ENCODE measurements at regions not wholly inside any gene's neighbourhood (a gene's known extent, or its start where the extent isn't known, plus 50 kb on each side); places are given as distances from the start of the nearest gene placed in this dataset.

DNA sequence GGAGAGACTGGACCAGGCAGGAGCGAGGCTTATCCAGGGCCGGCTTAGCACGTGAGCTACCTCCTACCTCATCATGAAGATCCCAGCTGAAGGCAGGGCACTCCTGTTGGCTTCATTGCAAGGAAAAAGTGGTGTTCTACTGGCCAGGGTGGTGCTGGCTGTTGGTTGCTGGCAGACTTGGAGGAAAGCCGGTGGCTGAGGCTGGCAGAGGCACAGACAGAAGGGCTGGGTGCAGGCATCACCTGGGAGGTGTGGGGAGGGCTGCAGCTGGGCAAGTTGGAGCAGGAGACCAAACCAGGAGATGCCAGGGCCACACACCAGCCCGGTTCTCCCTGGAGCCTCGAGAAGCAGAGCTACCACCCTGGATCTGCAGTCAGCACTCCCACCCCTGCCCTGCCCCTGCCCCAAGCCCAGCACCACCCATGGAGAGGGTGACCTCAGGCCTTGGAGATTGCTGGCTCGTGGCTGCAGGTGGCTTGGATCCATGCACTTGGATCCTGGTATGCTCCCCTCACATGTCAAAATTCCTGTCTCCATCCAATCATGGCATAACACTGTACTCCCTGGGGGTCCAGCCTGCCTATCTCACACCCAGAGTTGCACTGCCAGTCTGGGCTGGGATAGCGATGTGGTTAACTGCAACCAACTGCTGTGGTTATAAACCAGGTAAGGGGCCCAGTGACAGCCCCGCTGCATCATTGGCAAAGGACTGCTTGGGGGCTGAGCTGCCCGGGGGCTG is 49.7 kb downstream of the GLI2 start:
- DNase-seq (ENCODE audit: low spot score) = no peak

DNA sequence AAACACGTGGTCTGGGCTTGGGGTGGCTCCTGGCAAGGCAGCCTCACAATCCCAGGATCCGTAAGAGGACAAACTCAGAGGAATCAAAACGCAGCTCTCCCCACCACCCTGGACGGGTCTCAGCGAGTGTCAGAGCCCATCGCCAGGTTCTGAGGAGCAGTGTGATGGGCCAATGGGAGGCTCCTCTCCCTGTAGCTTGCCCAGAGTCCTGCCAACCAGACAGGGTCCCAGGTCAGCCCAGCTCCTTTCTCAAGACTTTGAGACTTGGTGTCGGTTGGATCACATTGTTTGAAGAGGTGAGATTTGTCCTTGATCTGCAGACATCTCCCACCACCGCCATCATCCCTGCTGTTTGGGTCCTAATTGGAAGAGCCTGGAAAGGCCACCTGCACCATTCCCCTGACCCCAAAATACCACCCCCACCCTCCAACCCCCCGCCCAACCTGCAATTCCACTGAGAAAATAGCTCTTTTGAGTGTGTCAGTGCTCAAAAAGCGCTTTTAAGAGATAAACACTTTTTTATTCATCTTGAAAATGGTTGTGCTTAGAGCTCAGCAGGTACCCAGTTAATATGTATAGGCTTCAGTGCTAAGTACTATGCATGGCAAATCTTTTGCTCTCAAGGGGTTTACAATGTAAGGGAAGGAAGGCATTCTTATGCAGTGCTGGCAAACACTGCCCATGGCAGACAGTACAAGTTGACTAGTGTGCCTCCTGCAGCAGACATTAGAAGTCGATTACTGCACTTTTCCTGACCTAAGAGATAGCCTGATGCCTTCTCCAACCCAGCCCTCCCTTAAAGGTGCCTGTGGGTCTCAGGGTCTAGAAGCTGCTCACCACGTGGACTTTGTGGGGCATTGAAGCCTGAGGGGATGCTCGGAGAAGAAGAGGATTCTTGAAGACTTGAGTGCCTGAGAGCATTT is 50.6 kb downstream of the GLI2 start:
- peak; percentile 79 for DNase-seq (ENCODE audit: low spot score)

DNA sequence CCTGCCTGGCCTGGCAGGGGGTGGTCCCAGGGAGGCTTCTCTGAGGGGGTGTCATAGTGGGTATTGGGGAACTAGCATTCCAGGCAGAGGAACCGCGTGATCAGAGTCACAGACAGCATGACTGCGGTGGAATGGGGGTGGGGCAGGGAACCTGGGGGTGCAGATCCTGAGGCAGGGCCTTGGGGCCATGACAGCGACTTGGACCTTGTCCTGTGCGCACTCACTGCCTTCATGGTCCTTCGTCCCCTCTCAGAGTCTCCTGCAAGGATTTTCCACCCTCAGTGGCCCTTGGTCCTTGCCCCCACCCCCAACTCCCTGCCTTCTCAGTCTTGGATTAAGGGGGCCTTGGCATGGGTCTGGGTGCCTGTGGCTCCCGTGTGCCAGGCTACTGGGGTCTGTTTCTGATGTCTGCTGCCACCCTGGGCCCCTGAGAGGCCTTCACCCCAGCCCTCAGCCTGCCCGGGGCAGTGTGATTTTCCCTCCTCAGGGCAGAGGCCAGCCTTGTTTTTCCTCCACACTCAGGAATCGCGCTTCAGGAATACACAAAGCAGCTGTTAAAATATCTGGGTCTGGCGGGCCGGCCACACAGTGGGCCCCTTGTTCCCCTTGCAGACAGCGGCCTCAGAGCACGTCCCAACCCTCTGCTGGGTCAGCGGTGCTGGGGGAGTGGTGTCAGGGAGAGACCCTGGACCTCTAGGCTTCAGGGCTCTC is 51.6 kb downstream of the GLI2 start:
- no peak for DNase-seq (ENCODE audit: low spot score)

DNA sequence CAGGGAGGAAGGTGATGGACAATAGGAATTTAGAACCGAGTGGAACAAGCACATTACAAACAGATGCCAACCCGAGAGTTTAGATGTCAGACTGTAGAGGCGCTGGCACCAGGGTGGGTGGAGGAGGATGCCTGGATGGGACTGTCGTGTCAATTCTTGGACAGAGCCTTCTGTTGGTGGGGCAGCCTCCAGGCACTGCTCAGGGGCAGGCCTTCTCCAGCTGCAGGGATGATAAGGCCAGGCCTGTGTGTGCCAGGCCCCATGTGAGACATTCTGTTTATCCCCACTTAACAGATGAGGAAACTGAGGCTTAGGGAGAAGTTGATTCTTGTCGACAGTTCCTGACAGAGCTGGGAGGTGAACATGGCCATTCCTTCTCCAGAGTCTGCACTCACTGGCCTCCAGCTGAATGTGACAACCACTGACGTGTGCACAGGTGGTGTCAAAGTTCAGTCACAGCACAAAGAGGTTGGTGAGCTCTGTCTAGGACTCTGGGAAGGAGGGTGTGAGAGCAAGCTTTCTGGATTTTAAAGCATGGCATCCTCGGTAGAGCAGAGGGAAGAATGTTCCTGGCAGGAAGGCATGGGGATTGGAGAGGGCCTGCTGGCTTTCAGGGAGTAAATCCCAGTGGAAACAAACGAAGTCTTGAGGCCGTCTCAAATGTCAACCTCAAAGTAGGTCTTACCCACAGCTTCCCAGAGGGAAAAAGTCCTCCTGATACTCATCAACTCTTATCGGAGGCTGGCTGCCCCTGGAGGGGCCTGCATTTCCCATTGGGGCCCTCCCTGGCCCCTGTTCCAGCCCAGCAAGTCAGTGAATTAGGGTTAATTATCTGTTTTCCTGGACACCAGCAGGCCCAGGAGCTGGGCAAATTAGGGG is 52.4 kb downstream of the GLI2 start:
- DNase-seq (ENCODE audit: low spot score) = no peak

DNA sequence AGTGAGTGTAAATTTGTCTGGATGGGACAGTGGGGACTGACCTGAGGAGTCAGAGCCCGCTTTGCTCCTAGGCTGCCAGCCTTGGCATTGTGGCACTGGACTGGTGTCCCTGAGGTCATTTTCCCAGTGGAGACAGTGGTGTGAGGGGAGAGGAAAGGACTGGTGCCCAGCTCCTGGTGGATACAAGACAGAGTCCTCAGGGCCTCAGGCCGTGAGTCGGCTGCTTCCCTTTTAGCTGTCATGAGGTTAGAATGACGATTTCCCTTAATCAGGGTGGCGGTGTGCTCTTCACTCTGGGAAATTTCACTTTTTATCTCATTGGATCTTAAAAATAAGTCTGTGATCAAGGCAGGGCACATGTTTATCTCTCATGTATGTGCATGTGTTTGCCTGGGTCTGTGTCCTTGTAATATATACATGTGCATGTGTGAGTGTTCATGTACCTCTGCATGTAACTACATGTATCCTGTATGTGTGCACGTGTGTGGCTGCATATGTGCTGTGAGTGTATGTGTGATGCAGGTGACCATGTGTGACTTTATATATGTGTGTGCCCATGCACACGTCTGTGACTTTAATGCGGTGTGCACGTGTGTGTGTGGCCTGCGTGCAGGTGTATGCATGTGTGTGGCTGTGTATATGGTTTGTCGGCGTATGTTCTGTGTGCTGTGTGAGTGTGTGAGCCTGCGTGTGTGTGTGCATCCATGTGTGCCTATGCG is 55.7 kb downstream of the GLI2 start:
- no peak for DNase-seq (ENCODE audit: low spot score)

DNA sequence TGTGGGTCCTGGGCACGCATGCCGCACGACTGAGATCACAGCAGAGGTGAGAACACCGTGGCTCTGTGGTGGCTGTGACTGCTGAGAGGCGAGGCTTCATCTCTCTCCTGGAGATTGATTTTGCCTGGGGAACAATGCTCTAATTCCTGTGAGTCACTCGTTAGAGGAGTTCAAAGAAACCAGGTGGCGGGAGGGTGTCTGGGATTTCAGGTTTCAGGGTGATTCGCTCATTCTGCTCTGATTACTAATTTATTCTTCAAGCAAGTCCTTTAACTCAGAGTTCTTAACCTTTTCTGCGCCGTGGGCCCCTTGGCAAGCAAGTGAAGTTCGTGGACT is 56.3 kb downstream of the GLI2 start:
- DNase-seq (ENCODE audit: low spot score) = peak; percentile 40

DNA sequence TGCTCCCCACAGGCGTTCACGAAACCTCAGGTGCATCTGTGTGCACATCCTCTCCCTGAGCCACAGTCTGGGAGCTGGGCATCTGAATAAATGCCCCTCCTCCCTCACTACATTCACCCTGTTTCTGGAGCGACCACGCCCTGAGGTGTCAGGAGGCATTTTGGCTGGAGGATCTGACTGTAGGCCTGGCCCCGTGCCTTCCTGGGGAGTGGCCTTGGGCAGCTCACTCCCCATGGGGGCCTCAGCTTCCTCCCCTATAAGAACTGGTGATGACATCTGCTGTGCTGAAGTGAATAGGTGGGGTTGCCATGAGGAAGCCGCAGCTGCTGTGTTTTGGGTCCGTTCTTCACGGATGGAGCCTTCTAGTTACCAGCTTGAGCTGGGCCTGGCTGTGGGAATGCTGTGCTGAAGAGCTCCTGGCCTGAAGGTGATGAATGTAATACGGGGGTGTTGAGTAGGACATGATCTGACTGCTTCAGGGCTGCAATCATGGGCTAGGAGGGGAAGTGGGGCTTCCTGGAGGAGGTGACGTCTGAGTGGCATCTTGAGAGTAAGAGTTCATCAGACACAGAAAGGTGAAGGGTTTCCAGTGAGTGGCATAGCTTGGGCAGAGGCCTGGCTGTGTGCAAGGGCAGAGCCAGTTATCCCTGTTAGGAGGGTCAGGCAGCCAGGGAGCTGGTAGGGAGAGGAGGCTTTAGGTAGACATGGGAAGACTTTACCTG is 58.2 kb downstream of the GLI2 start:
- no peak for DNase-seq (ENCODE audit: low spot score)

DNA sequence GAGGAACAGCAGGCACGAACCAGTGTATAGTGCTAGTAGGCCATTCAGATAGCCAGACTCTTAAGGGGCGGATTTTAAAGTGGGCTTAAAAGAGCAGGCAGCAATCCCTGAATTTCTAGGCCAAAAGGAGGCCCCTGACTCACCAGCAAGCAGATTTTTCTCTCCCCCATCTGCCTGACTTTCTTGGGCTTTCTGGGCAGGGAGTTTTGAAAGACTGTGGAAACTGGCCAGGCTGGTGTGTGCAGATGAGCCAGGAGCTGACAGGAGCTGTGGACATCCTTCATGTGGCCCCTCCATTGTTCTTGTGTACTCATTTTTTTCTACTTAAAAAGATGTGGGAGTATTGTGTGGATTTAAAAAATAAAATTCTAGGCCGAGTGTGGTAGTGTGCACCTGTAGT is 59.0 kb downstream of the GLI2 start:
- DNase-seq (ENCODE audit: low spot score) = no peak

DNA sequence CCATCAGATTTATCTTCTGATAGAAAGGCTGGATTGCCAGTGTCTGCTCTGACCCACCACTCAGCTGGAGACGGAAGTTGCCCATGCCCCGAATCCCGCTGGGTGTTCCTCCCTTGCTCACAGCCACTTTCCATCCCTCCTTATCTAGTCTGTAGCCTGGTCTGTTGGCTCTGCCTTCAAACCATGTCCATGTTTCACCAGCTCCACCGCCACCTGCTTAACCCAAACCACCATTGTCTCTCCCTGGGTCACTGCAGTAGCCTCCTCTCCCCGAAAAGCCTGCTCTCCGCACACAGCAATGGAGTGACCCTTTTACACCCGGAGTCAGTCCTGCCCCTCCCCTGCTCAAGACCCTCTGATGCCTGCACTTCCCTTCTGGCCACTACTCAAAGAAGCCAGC is 60.4 kb downstream of the GLI2 start:
- no peak for DNase-seq (ENCODE audit: low spot score)

DNA sequence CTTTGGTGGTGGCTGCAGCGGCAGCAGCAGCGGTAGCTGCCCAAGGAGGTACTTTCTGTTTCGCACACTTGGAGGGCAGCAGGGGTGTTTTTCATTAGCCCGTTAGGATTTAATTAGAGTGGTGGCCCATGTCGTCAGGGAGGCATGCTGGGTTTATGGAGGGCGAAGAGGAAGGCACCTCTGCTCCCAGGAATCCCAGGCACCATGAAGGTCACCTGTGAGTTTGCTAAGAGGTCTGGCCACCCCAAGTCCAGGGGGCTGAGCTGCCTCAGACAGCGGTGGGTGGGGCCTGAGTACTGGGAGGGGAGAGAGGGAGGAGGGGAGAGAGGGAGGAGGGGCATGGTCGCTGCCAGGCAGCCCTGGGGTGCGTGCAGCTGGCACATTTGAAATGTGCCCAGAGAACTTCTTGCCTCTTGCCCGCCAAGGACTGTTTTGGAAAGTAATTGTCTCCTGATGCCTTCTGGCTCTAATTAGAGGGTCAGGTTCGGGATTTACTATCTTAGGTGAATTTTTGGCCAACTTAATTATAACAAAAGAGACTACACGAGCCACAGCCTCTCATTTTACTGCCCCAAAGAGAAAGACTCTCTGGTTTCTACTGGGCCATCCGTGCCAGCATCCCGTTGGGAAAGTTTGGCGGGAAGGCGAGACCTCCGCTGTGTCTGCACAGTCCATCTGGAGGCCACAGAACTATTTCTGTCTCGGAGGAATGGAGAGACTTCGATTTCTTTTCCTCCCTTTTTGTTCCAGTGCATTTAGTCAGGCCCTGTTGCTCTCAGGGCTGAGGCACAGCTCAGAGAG is 62.0 kb downstream of the GLI2 start:
- DNase-seq (ENCODE audit: low spot score) = no peak

DNA sequence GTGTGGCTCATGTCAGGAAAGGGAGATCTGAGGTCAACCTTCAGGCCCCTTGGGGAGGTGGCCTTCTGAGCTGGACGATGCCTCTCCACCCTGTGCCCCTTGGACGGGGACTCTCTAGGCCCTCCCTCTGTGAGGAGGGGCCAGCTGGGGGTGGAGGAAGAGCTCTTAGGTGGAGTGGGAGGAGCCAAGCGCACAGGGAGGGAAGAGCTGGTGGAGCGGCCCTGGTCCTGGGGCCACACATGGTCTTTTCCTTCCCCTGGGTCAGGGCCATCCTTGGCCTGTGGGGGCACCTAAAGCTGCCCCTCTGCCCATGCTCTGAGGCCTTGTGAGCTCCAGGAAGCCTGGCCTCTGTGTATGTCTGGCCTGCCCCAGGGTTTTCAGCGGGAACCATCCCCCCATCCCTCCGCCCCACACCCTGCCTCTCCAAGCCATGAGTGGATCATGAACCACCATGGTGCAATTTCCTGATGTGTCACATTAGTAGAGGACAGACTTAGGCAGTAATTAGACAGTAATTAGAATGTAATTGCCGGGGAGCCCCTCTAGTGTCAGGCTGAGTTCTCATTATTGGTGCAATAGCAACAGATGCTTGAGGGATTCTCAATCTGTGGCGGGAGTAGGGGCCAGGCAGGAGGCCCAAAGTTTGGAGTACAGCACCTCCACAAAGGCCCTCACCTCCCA is 63.0 kb downstream of the GLI2 start:
- peak; percentile 62 for DNase-seq (ENCODE audit: low spot score)

DNA sequence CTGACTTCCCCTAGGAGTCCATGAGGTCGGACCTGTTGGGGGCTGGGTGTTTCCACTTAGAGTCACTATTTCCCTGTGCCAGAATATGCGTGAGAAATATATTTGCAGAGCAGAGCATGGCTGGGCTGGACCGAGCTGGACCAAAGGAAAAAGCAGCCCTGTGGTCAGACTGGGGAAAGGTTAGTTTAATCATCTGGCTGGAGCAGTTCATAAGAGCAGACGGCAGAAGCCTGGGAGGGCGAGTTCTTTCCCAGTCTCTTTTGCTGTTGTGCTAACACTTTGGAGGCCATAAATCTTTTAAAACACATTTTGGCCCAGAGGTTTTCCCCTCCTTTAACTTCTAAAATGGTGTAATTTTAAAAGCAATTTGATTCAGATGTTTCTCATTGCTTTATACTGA is 66.5 kb downstream of the GLI2 start:
- no peak for DNase-seq (ENCODE audit: low spot score)

DNA sequence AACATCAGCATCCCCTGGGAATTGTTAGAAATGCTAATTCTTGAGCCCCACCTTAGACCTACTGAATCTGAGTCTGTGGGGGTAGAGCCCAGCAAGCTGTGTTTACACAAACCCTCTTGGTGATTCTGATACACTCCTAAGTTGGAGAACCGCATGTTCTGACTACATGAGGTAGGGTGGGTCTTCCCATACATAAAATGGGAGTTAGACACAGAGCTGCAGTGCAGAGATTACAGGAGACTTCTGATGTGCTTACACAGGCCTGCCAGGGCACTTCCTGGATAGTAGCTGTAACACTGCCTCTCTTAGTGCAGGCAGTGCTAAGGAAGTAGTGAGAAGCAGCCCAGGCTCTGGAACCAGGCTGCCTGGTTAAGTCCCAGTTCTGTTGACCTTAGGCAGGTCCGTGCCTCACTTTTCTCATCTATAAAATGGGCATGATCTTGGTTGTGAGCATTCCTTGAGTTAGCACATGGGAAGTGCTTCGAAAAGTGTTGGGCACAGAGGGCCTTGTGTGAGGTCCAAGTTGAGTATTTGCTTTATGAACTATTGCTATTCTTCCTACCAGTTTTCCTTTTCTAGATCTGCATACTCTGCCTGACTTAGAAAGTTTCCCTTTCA is 67.3 kb downstream of the GLI2 start:
- DNase-seq (ENCODE audit: low spot score) = no peak

DNA sequence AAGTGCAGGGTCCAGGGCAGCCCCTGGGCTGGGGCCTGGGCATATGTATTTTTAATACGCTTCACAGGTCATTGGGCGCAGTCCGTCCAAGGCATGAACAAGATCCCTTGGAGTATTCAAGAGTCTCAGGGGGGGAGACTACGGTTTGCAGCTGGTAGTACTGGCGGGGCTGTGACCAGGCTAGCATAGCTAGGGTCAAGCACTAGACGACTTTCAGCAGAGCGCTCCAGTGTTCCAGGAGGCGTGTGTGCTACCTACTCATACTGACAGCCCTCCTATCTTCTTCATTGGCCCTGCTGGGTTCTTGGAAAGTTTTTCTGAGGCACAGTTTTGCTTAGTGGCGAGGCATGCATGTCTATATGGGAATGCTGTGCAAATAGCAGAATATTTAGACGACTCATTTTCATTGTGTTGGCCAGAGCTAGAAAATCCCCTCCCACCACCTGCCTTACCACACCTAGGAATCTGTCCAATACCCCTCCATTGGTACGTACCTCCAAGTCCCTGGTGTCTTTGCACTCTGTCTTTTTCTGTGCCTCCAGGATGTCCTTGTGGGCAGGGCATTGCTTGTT is 68.2 kb downstream of the GLI2 start:
- DNase-seq (ENCODE audit: low spot score) = no peak

DNA sequence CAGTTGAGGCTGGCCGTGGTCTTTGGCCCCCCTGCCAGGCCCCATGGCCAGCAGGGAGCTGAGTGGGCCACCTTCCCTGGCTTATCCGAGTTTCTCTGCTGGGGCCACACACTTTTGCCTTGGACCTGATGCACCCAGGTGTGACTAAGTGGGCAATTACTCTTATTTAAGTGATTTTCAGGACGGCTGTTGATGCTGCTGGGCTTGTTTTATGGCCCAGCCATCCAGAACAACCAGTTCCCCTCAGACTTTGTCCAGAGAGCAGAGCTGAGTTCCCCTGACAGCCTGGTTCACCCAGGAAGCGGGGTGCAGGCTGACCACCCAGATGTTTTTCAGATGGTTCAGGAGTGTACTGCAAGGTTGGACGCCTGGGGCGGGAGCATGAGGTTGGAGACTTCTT is 68.8 kb downstream of the GLI2 start:
- no peak for DNase-seq (ENCODE audit: low spot score)

DNA sequence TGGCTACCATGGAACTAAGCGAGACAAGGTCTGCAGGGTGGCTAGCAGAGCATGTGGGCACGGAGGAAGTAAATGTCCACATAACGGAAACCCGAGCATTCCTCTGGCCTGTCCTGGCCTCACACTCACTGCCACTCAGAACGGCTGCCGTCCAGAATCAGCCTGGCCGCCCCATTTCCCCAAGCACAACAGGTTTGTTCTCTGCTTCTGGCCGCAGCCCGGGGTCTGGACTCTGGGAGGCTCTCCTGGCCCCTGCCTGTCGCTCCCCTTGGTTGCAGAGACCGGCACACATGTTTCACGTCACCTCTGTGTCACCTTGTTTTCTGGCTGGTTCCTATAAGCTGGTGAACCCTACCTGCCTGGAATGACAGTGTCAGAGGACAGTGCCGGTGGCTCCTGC is 69.3 kb downstream of the GLI2 start:
- no peak for DNase-seq (ENCODE audit: low spot score)

DNA sequence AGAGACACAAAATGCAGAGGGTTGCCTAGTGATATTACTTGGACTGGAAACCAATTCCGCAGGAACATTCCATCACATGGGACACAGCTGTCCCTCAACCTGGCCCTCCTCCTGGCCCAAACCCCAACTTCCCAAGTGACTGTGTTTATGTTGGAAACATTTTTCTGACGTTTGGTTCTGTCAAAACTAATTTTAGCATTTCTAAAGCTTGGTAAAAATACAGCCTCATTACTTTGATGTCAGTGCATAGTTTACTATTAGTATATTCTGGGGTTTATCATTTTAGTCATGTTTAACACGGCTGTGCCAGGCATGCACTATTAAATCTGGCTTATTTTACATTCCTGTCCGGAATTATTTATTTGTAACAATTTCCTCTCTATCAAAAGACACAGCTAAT is 69.9 kb downstream of the GLI2 start:
- DNase-seq (ENCODE audit: low spot score) = no peak

DNA sequence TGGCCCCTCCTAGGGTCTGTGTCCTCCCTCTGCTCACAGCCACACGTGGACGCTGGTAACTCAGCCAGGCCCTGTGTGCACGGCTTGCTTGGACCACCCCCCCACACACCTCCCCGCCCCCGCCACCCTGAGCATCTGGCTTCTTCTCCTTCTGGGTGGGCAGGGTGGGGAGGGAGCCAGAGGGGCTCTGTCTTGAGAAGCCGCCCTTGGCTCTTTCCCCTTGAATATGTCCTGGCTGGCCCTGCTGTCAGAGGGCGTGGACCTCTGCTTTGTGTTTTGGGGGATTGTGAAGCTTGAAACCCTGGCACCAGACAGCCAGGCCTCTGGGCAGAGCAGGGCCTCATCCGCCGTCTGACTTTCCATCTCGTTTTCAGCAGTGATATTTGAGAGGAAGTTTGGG is 72.1 kb downstream of the GLI2 start:
- no peak for DNase-seq (ENCODE audit: low spot score)
